ENCODE measurements at regions not wholly inside any gene's neighbourhood (a gene's known extent, or its start where the extent isn't known, plus 50 kb on each side); places are given as distances from the start of the nearest gene placed in this dataset.

DNA sequence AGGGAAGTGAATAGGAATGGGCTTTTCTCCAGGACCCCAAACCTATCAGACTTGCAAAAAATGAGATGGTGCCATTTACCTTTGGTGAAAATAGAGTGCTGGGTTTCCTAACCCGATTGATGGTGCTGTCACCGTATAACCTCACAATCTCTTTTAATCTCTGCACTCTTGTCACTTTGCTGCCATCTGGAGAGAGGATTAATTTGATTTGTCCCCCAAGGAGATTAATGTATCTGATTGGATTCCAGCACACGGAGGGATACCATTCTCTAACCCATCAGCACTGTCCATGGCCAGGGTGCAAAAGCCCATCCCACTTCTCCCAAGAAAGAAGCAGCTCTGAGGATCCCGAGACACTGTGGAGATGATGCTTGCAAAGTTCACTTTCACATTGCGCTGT lies 86.3 kb upstream of the NFE2L3 start:
- TF ChIP-seq, protein P1, sequence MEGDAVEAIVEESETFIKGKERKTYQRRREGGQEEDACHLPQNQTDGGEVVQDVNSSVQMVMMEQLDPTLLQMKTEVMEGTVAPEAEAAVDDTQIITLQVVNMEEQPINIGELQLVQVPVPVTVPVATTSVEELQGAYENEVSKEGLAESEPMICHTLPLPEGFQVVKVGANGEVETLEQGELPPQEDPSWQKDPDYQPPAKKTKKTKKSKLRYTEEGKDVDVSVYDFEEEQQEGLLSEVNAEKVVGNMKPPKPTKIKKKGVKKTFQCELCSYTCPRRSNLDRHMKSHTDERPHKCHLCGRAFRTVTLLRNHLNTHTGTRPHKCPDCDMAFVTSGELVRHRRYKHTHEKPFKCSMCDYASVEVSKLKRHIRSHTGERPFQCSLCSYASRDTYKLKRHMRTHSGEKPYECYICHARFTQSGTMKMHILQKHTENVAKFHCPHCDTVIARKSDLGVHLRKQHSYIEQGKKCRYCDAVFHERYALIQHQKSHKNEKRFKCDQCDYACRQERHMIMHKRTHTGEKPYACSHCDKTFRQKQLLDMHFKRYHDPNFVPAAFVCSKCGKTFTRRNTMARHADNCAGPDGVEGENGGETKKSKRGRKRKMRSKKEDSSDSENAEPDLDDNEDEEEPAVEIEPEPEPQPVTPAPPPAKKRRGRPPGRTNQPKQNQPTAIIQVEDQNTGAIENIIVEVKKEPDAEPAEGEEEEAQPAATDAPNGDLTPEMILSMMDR (IDR thresholded peaks at IDR 0.05) = no peak
- no peak for TF ChIP-seq POLR2A (IDR thresholded peaks at IDR 0.05)
- no peak for TF ChIP-seq EP300 (IDR thresholded peaks at IDR 0.05)
